Testis (tissue), 2 donors: ENCODE measurements at regions not wholly inside any gene's neighbourhood (a gene's known extent, or its start where the extent isn't known, plus 50 kb on each side); places are given as distances from the start of the nearest gene placed in this dataset.

ENCODE experiments used
- CTCF ChIP-seq, 3 experiments: fragments of 450-650 bp in 2 of 3; fragments of 200-600 bp in 1 of 3; sonication (generic) in 1 of 3; IDR thresholded peaks; one replicate each; pipeline ENCODE4 v1.5.1; 2016 to 2019; ENCODE audit warnings: antibody characterized with exemption in 3 of 3, mild to moderate bottlenecking in 2 of 3, moderate library complexity in 1 of 3
- POLR2A ChIP-seq: fragments of 450-650 bp; IDR thresholded peaks from one replicate; pipeline ENCODE4 v1.6.1; 2017; ENCODE audit warnings: antibody characterized with exemption, mild to moderate bottlenecking, moderate library complexity

DNA sequence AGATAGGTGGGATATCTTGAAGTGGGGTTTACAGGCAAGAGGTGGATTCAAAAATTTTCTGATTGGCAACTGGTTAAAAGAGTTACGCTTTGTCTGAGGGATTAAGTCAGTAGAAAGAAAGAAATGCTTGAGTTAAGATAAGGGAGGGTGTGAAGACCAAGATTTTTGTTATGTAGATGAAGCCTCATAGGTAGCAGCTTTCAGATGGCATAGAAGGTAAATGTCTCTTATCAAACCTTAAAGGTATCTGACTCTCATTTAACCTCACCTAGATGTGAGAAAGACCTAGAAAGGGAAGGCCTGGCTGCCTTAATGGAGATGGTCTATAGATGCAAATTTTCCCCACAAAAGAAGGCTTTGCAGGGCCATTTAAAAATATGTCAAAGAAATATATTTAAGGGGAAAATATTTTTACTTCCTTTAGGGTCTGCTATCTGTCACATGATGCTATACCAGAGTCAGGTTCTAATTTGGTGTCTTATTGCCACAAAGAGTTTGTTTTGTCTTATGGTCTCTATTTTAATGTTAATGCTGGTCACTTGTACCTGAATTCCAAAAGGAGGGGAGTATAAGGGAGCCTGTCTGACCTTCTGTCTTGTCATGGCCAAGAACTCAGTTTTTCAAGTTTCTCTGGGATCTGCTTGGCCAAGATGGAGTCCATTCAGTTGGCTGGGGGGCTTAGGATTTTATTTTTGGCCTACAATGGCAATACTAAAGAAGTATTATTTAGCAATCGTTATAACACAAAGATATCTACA, 699.1 kb upstream of the AMOT start:
- TF ChIP-seq CTCF (IDR thresholded peaks at IDR 0.05) (no peak), POLR2A (no peak)
